Endothelial cell of umbilical vein (primary cell): ENCODE measurements at regions not wholly inside any gene's neighbourhood (a gene's known extent, or its start where the extent isn't known, plus 50 kb on each side); places are given as distances from the start of the nearest gene placed in this dataset.

Source experiments
- BruUV-seq: library from RNA; stranded (reverse); fragments of 400-500 nt; replicated peaks from 2 replicates; lab custom pipeline; 2021; lab: Mats Ljungman, UMichigan
- CTCF ChIA-PET: fragments of 300-600, 350-600 bp; sonication (Branson Sonifier 250); formaldehyde crosslinking; loops from one replicate; lab custom pipeline; 2021; ENCODE audit warnings: antibody characterized with exemption, inconsistent platforms; lab: Charles Lee
- POLR2A ChIA-PET: fragments of 300-600, 350-600 bp; sonication (Branson Sonifier 250); formaldehyde crosslinking; loops from one replicate; lab custom pipeline; 2021; ENCODE audit warnings: antibody characterized with exemption, inconsistent platforms; lab: Charles Lee
- DNase-seq: peaks from one replicate; pipeline ENCODE4 v3.0.0-alpha.2; 2011; ENCODE audit warnings: low read depth, low spot score
- FAIRE-seq: peaks from 2 replicates; lab custom pipeline; 2011; peaks lifted over from hg19 to GRCh38; lab: Jason Lieb, UNC
- H2AFZ ChIP-seq: 2 replicates; pipeline ENCODE4 v1.6.0; 2012; ENCODE audit warnings: low read depth, low read length, control low read depth, inconsistent platforms
- H3K27ac ChIP-seq: 2 replicates; pipeline ENCODE4 v1.5.1; 2011; ENCODE audit warnings: low read depth, mild to moderate bottlenecking, control low read depth, low read length, moderate library complexity; ENCODE audit not compliant: insufficient read depth
- H3K27me3 ChIP-seq, 2 experiments: 2 replicates each; pipeline versions ENCODE4 v1.6.0 to v1.6.1; 2011; ENCODE audit warnings: low read length in 2 of 2, mixed read lengths in 1 of 2; ENCODE audit not compliant: control insufficient read depth in 2 of 2, insufficient read depth in 2 of 2
- H3K36me3 ChIP-seq, 2 experiments: 2 replicates in 1 of 2; 3 replicates in 1 of 2; pipeline ENCODE4 v1.5.1; 2011; ENCODE audit warnings: low read length in 2 of 2, mild to moderate bottlenecking in 1 of 2, moderate library complexity in 1 of 2; ENCODE audit not compliant: control insufficient read depth in 2 of 2, insufficient read depth in 2 of 2; ENCODE audit errors: extremely low read depth in 1 of 2
- H3K4me1 ChIP-seq: 3 replicates; pipeline ENCODE4 v1.5.1; 2011; ENCODE audit warnings: mild to moderate bottlenecking, low read length; ENCODE audit not compliant: control insufficient read depth, insufficient read depth; ENCODE audit errors: extremely low read depth
- H3K4me2 ChIP-seq: 2 replicates; pipeline ENCODE4 v1.6.1; 2011; ENCODE audit warnings: low read length, control low read depth, mixed read lengths; ENCODE audit not compliant: insufficient read depth
- H3K4me3 ChIP-seq, 3 experiments: fragments of 200-600 bp in 1 of 3; sonication (generic), shearing (Covaris generic) in 1 of 3; replicated peaks in 1 of 3; 2 replicates each; pipeline ENCODE4 v1.5.1; 2011 to 2016; ENCODE audit warnings: control low read depth in 3 of 3, low read length in 3 of 3, mild to moderate bottlenecking in 2 of 3, inconsistent platforms in 1 of 3, low read depth in 1 of 3, moderate library complexity in 1 of 3; ENCODE audit not compliant: insufficient read depth in 1 of 3
- H3K79me2 ChIP-seq: 2 replicates; pipeline ENCODE4 v1.6.0; 2012; ENCODE audit warnings: low read length, inconsistent platforms; ENCODE audit not compliant: control insufficient read depth, insufficient read depth
- H3K9ac ChIP-seq: replicated peaks from 2 replicates; pipeline ENCODE3; 2011; ENCODE audit warnings: low read length, control low read depth; ENCODE audit not compliant: insufficient read depth; ENCODE audit errors: extremely low read depth
- H3K9me1 ChIP-seq: replicated peaks from 3 replicates; pipeline ENCODE4 v1.6.0; 2011; ENCODE audit warnings: mild to moderate bottlenecking, low read length; ENCODE audit not compliant: control insufficient read depth, insufficient read depth; ENCODE audit errors: extremely low read depth
- H3K9me3 ChIP-seq: replicated peaks from 2 replicates; pipeline ENCODE4 v1.5.1; 2012; ENCODE audit warnings: low read length, inconsistent platforms; ENCODE audit not compliant: control insufficient read depth, insufficient read depth
- H4K20me1 ChIP-seq: replicated peaks from 2 replicates; pipeline ENCODE3; 2011; ENCODE audit warnings: mild to moderate bottlenecking, low read length; ENCODE audit not compliant: control insufficient read depth, insufficient read depth; ENCODE audit errors: extremely low read depth
- CTCF ChIP-seq, 2 donors: IDR thresholded peaks; 1 replicate in 1 of 2; 2 replicates in 1 of 2; pipeline ENCODE4 v1.5.1; 2011; ENCODE audit warnings: low read length in 2 of 2, mild to moderate bottlenecking in 2 of 2, moderate library complexity in 2 of 2, control low read depth in 1 of 2, inconsistent platforms in 1 of 2, low read depth in 1 of 2; ENCODE audit not compliant: insufficient read depth in 1 of 2; ENCODE audit errors: extremely low read depth in 1 of 2
- EZH2 ChIP-seq: IDR thresholded peaks from 2 replicates; pipeline ENCODE4 v1.6.1; 2012; ENCODE audit warnings: borderline replicate concordance, low read depth, mild to moderate bottlenecking, moderate library complexity, low read length, inconsistent platforms; ENCODE audit not compliant: severe bottlenecking
- FOS ChIP-seq: IDR thresholded peaks from 2 replicates; pipeline ENCODE4 v1.6.1; 2011; ENCODE audit warnings: mild to moderate bottlenecking, low read length, moderate library complexity, borderline replicate concordance; ENCODE audit not compliant: insufficient read depth
- GATA2 ChIP-seq: IDR thresholded peaks from 2 replicates; pipeline ENCODE4 v1.7.0; 2011; ENCODE audit warnings: low read depth, mild to moderate bottlenecking, moderate library complexity, mixed read lengths, low read length; ENCODE audit not compliant: insufficient read length, insufficient read depth
- JUN ChIP-seq: IDR thresholded peaks from 2 replicates; pipeline ENCODE4 v1.6.1; 2011; ENCODE audit warnings: borderline replicate concordance, low read depth; ENCODE audit not compliant: insufficient read length, insufficient read depth
- MYC ChIP-seq: IDR thresholded peaks from one replicate; pipeline ENCODE4 v1.6.1; 2011; ENCODE audit warnings: mild to moderate bottlenecking, low read depth, low read length
- POLR2A ChIP-seq: IDR thresholded peaks from 2 replicates; pipeline ENCODE4 v1.6.1; 2012; ENCODE audit warnings: low read depth, mild to moderate bottlenecking, control low read depth, low read length
- POLR2AphosphoS5 ChIP-seq: IDR thresholded peaks from 2 replicates; pipeline ENCODE4 v1.6.1; 2012; ENCODE audit warnings: low read depth, mild to moderate bottlenecking, control low read depth, low read length, moderate library complexity; ENCODE audit not compliant: insufficient read depth
- dilution Hi-C: fragments of 300-500 bp; cut with MboI; formaldehyde crosslinking; loops from one replicate; pipeline ENCODE4 v1.15.0; 2019; ENCODE audit warnings: low sequenced_read_pairs; ENCODE audit not compliant: extremely low pct_ligation_motif_present
- intact Hi-C: fragments of 100-400 bp; cut with micrococcal nuclease; formaldehyde crosslinking; loops from one replicate; pipeline ENCODE4 v1.10.0; 2022
- TF ChIP-seq, protein P1 (sequence below): IDR thresholded peaks from 2 replicates; pipeline ENCODE4 v1.6.1; 2011; ENCODE audit not compliant: insufficient read depth, insufficient read length

DNA sequence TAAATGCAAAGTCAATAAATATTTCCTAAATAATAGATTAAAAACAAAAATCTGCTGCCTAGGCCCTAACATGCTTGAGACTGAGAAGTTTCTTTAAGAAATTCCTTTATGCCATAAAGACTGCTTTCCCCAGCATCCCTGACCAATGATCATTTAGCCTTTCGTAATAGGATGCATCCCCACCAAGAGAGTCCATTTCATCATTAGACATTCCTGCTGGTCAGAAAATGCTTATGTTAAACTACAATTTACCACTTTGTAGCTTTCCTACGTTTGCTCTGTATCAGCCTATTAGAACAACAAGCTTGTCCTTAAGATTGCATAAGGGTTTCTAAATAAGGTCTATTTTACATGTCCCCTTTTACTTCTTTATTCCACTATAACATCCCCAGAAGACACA lies 59.8 kb upstream of the HSF2 start:
- FAIRE-seq: no peak

More for the DNA sequence above, 59.8 kb upstream of the HSF2 start:
- DNase-seq: no peak
- Histone ChIP-seq H3K4me2 (no peak overlapping the region), H3K4me1 (no peaks in the 10 kb centered on the region), H3K9ac (no peak overlapping the region), H3K27me3 (no peaks in the 10 kb centered on the region), H3K9me1 (no peaks in the 10 kb centered on the region), H3K9me3 (no peaks in the 10 kb centered on the region), H3K36me3 (no peaks in the 10 kb centered on the region), H3K79me2 (no peaks in the 10 kb centered on the region), H3K27ac (no peak overlapping the region), H3K4me3 (no peak overlapping the region), H4K20me1 (no peaks in the 10 kb centered on the region), H2AFZ (no peak overlapping the region)
- dilution Hi-C loops: no loop called here
- ChIA-PET CTCF (no interaction called here), POLR2A (no interaction called here)
- intact Hi-C loops: no loop called here
- BruUV-seq: no TSS peak
- TF ChIP-seq POLR2A (no peak), POLR2AphosphoS5 (no peak), JUN (no peak), GATA2 (no peak), MYC (no peak), FOS (no peak), CTCF (IDR thresholded peaks at IDR 0.05; ENCODE audit: extremely low read depth in 1 of 2, insufficient read depth in 1 of 2, low read depth in 1 of 2, low read length in 2 of 2) (no peak), EZH2 (no peak)
- TF ChIP-seq, protein P1, sequence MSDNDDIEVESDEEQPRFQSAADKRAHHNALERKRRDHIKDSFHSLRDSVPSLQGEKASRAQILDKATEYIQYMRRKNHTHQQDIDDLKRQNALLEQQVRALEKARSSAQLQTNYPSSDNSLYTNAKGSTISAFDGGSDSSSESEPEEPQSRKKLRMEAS: no peak
